Transverse colon (tissue), 4 donors: ENCODE measurements at regions not wholly inside any gene's neighbourhood (a gene's known extent, or its start where the extent isn't known, plus 50 kb on each side); places are given as distances from the start of the nearest gene placed in this dataset.

Experiments used
- DNase-seq: peaks from one replicate; pipeline ENCODE4 v3.0.0-alpha.2; 2019
- H3K27ac ChIP-seq, 4 donors: fragments of 200-600 bp; sonication (generic); 2 replicates each; pipeline ENCODE4 v1.5.1; 2016 to 2018; ENCODE audit warnings: inconsistent platforms in 4 of 4
- H3K27me3 ChIP-seq: fragments of 200-600 bp; sonication (generic); 2 replicates; pipeline ENCODE4 v1.5.1; 2017; ENCODE audit warnings: inconsistent platforms
- H3K36me3 ChIP-seq, 4 donors: fragments of 200-600 bp; sonication (generic); 2 replicates each; pipeline ENCODE4 v1.5.1; 2017 to 2019; ENCODE audit warnings: inconsistent platforms in 4 of 4
- H3K4me1 ChIP-seq, 4 donors: fragments of 200-600 bp; sonication (generic); 2 replicates each; pipeline ENCODE4 v1.5.1; 2017 to 2020; ENCODE audit warnings: inconsistent platforms in 4 of 4
- H3K4me3 ChIP-seq, 4 donors: fragments of 200-600 bp; sonication (generic); 1 replicate in 1 of 4; 2 replicates in 3 of 4; pipeline versions ENCODE4 v1.5.1 to v1.6.1; 2017 to 2019; ENCODE audit warnings: inconsistent platforms in 4 of 4
- H3K9me3 ChIP-seq, 2 donors: fragments of 200-600 bp; sonication (generic); 2 replicates each; pipeline ENCODE4 v1.5.1; 2017 to 2019; ENCODE audit warnings: inconsistent platforms in 2 of 2
- EP300 ChIP-seq: sonication (generic); formaldehyde crosslinking; IDR thresholded peaks from one replicate; pipeline ENCODE4 v1.6.1; 2017; ENCODE audit warnings: antibody characterized with exemption, low read depth
- POLR2A ChIP-seq: fragments of 450-650 bp; IDR thresholded peaks from one replicate; pipeline ENCODE4 v1.6.1; 2016; ENCODE audit warnings: antibody characterized with exemption, mild to moderate bottlenecking, moderate library complexity
- POLR2AphosphoS5 ChIP-seq, 3 donors: sonication (generic); formaldehyde crosslinking; IDR thresholded peaks; one replicate each; pipeline ENCODE4 v1.6.1; 2016; ENCODE audit warnings: antibody characterized with exemption in 3 of 3
- WGBS, 2 donors: methylation state at CpG; one replicate each; pipeline ENCODE4 v1.1.5; 2018; ENCODE audit warnings: low coverage in 1 of 2; 5-methylcytosine and 5-hydroxymethylcytosine counted together
- in situ Hi-C, 4 donors: fragments of 200-750 bp; cut with MboI; loops; one replicate each; pipeline versions ENCODE4 v1.15.0 to v1.15.1; 2017; ENCODE audit warnings: low sequenced_read_pairs in 3 of 4, low pct_ligation_motif_present in 1 of 4, low pct_unique_long_range_greater_than_20kb in 1 of 4
- intact Hi-C: fragments of 100-400 bp; cut with DNase I; formaldehyde crosslinking; loops from one replicate; pipeline ENCODE4 v1.15.1; 2023; ENCODE audit warnings: low total_unique reads
- TF ChIP-seq, protein P1 (sequence below), 5 experiments: fragments of 200-600 bp in 3 of 5; fragments of 450-650 bp in 2 of 5; sonication (generic) in 3 of 5; IDR thresholded peaks; 1 replicate in 2 of 5; 2 replicates in 3 of 5; pipeline ENCODE4 v1.5.1; 2016 to 2017; ENCODE audit warnings: antibody characterized with exemption in 5 of 5, inconsistent platforms in 3 of 5, mild to moderate bottlenecking in 2 of 5, moderate library complexity in 1 of 5

DNA sequence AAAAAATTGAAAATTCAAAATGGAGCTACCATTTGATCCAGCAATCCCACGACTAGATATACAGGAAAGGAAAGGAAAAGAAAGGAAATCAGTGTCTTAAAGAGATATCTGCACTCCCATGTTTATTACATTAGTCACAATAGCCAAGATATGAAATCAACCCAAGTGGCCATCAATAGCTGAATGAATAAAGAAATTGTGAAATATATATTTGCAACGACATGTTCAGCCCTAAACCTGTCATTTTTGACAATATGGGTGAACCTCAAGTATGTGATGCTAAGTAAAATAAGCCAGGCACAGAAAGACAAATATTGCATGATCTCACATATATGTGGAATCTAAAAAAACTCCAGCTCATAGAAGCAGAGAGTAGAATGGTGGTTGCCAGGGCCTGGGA lies 155.1 kb downstream of the ANXA5 start:
- Histone ChIP-seq H3K9me3 (peaks cover 0 to 3% of the 10 kb centered on the region in 2 donors), H3K36me3 (no peaks in the 10 kb centered on the region), H3K4me3 (no peak overlapping the region), H3K4me1 (no peaks in the 10 kb centered on the region), H3K27ac (no peak overlapping the region), H3K27me3 (no peaks in the 10 kb centered on the region)
- in situ Hi-C loops (no loop called here), intact Hi-C loops (no loop called here)
- no peak for DNase-seq
- 39 to 40% methylated on average over 2 of the region's 2 CpGs for WGBS, 2 donors
- TF ChIP-seq, protein P1, sequence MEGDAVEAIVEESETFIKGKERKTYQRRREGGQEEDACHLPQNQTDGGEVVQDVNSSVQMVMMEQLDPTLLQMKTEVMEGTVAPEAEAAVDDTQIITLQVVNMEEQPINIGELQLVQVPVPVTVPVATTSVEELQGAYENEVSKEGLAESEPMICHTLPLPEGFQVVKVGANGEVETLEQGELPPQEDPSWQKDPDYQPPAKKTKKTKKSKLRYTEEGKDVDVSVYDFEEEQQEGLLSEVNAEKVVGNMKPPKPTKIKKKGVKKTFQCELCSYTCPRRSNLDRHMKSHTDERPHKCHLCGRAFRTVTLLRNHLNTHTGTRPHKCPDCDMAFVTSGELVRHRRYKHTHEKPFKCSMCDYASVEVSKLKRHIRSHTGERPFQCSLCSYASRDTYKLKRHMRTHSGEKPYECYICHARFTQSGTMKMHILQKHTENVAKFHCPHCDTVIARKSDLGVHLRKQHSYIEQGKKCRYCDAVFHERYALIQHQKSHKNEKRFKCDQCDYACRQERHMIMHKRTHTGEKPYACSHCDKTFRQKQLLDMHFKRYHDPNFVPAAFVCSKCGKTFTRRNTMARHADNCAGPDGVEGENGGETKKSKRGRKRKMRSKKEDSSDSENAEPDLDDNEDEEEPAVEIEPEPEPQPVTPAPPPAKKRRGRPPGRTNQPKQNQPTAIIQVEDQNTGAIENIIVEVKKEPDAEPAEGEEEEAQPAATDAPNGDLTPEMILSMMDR (IDR thresholded peaks at IDR 0.05), result no peak
- TF ChIP-seq POLR2A, result no peak
- no peak for TF ChIP-seq POLR2AphosphoS5 (IDR thresholded peaks at IDR 0.05)
- TF ChIP-seq EP300, result no peak

DNA sequence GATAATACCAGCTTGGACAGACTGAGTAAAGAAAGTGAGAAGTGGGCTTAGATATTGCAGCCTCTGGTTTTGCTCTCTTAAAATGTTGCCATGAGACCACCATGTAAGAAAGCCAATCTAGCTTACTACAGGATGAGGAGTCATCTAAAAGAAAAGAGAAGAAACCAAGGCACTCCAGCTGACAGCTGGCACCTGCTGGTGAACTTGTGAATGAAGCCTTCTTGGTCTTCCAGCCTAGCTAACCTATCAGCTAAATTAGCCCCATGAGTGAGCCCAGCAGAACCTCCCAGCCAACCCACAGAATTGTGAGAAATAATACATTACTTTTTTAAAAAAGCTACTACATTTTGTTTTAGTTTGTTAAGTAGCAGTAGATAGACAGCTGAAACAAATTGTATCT lies 154.5 kb upstream of the QRFPR start:
- intact Hi-C loops, result no loop called here
- no peak overlapping the region for H3K4me3 ChIP-seq
- no peaks in the 10 kb centered on the region for H3K4me1 ChIP-seq
- in situ Hi-C loops, result no loop called here
- no peak for DNase-seq
- H3K27ac ChIP-seq, result no peak overlapping the region
- no peaks in the 10 kb centered on the region for H3K36me3 ChIP-seq
- no peaks in the 10 kb centered on the region for H3K27me3 ChIP-seq
- TF ChIP-seq POLR2AphosphoS5 (IDR thresholded peaks at IDR 0.05) (no peak), POLR2A (no peak)
- H3K9me3 ChIP-seq, result no peaks in the 10 kb centered on the region

DNA sequence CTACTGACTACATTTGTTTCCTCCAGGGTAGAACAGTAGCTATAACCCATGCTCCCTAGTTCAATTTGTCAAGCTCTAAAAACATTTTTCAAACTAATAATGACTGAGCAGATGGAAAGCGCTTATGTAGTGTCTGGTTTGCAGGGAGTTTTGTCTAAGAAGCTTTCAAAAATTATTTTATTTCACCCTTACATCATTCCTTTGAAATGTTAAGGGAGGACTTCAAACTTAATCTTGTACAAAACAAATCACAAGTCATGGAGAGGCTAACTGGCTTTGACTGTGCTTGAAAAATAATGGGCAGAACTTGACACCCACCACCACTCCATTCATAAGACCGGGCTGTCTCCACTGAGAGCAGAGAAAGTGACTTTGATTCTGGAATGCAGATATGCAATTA lies 153.4 kb upstream of the QRFPR start:
- H3K36me3 ChIP-seq, result no peaks in the 10 kb centered on the region
- H3K4me1 ChIP-seq, result no peaks in the 10 kb centered on the region
- H3K27ac ChIP-seq, result no peak overlapping the region
- no peaks in the 10 kb centered on the region for H3K9me3 ChIP-seq
- no peak overlapping the region for H3K4me3 ChIP-seq
- 40 to 86% methylated on average over 1 to 2 of the region's 2 CpGs for WGBS, 2 donors
- H3K27me3 ChIP-seq, result no peaks in the 10 kb centered on the region
- intact Hi-C loops (no loop called here), in situ Hi-C loops (no loop called here)
- DNase-seq, result no peak
- TF ChIP-seq, protein P1 (IDR thresholded peaks at IDR 0.05), result no peak
- TF ChIP-seq POLR2AphosphoS5 (IDR thresholded peaks at IDR 0.05), result no peak
- TF ChIP-seq EP300, result no peak
- TF ChIP-seq POLR2A, result no peak

DNA sequence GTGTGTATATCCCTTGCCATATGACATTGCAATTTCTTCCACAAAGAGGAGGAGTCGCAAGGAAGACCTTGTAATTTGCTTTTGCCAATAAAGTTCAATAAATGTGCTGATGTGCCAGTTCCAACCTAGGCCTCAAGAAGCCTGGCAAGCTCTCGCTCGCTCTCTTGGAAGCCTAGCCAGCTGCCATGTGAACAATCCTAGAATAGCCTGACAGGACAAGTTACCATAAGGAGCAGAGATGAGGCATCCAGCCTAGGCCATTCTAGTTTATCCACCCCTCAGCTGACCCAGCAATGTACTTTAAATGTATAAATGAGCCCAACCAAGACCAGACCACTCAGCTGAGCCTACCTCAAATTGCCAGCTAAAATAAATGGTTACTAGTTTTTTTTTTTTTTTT lies 145.7 kb upstream of the QRFPR start:
- Histone ChIP-seq H3K27ac (no peak overlapping the region), H3K27me3 (no peaks in the 10 kb centered on the region), H3K4me3 (no peak overlapping the region), H3K4me1 (no peaks in the 10 kb centered on the region), H3K36me3 (no peaks in the 10 kb centered on the region), H3K9me3 (no peaks in the 10 kb centered on the region)
- no peak for DNase-seq
- 85 to 100% methylated on average over 1 to 3 of the region's 3 CpGs for WGBS, 2 donors
- intact Hi-C loops (no loop called here), in situ Hi-C loops (no loop called here)
- TF ChIP-seq EP300 (no peak), POLR2A (no peak), POLR2AphosphoS5 (IDR thresholded peaks at IDR 0.05) (no peak)
- TF ChIP-seq, protein P1 (IDR thresholded peaks at IDR 0.05), result no peak

DNA sequence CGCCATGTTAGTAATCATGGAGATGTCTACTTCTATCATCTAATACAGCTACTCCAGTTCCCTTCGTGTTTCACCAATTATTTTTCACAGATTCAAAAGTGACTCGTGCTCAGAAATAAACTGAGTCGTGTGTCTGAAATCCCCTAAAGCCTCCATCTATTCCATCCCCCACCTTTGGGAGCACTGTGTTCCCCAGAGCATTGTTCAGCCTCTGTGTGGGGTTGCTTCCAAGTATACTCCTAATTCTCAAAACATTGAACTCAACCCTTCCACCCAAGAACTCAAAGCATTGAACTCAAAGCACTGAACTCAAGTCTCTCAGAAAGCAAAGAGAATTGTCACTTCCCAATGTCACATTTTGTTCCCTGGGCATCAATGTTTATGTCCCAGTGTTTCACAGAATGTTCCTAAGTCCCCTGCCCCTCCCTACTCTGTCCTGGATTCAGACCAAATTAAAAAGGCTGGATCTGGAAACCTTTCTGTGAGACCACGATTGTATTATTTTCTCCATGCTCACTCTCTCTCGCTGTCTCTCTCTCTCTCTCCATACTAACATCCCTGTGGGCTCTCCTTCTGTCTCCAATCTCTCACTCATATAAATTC lies 138.5 kb upstream of the QRFPR start:
- in situ Hi-C loops (no loop called here), intact Hi-C loops (no loop called here)
- Histone ChIP-seq H3K27ac (no peak overlapping the region), H3K36me3 (no peaks in the 10 kb centered on the region), H3K9me3 (no peaks in the 10 kb centered on the region), H3K27me3 (no peaks in the 10 kb centered on the region), H3K4me3 (no peak overlapping the region), H3K4me1 (no peaks in the 10 kb centered on the region)
- TF ChIP-seq POLR2A (no peak), POLR2AphosphoS5 (IDR thresholded peaks at IDR 0.05) (no peak), EP300 (no peak)
- TF ChIP-seq, protein P1 (IDR thresholded peaks at IDR 0.05), result no peak
- 81 to 88% methylated on average over 6 of the region's 6 CpGs for whole genome bisulfite sequencing, 2 donors
- DNase-seq, result no peak
